Suppressor macrophage (primary cell): ENCODE measurements at regions not wholly inside any gene's neighbourhood (a gene's known extent, or its start where the extent isn't known, plus 50 kb on each side); places are given as distances from the start of the nearest gene placed in this dataset.
"Not testable (repeated sequence)": the region's sequence is repeated elsewhere in the genome, so short reads cannot be mapped to it uniquely, and the experiment has no call there.

Experiments used
- DNase-seq, 4 experiments: peaks; one replicate each; pipeline ENCODE4 v3.0.0-alpha.2; 2020 to 2022

- no peak for DNase-seq
Measured at GRCh38 chr2:75381032-75381431, 179.7 kb downstream of the EVA1A start.

DNA sequence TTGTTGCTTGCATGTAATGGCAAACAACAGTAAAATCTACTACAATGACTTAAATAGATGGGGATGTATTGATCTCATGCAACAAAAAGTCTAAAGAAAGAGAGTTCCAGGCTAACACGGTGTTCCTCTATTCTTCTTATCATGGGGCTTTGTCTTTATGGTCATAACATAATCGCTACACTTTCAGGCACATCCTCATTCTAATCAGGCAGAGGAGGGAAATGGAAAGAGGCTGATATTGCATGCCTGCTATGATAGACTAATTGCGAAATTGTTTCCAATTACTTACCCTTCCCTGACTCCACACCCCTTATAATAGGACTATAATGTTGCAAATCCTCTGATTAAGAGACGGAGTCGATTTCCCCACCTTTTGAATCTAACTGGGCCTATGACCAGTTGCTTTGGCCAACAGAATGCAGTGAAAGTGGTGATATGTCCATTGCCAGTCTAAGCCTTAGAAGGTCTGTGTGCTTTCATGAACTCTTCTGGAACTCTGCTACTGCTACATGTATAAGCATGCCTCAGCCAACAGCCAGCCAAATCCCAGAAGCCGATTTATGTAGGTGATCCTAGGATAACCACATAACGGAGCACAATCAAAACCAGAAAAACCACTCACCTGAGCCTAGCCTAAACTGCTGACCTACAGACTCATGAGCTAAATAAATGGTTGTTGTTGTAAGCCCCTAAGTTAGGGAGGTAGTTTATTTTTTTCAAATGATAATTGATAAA lies 180.3 kb upstream of the TACR1 start:
- DNase-seq: no peak

DNA sequence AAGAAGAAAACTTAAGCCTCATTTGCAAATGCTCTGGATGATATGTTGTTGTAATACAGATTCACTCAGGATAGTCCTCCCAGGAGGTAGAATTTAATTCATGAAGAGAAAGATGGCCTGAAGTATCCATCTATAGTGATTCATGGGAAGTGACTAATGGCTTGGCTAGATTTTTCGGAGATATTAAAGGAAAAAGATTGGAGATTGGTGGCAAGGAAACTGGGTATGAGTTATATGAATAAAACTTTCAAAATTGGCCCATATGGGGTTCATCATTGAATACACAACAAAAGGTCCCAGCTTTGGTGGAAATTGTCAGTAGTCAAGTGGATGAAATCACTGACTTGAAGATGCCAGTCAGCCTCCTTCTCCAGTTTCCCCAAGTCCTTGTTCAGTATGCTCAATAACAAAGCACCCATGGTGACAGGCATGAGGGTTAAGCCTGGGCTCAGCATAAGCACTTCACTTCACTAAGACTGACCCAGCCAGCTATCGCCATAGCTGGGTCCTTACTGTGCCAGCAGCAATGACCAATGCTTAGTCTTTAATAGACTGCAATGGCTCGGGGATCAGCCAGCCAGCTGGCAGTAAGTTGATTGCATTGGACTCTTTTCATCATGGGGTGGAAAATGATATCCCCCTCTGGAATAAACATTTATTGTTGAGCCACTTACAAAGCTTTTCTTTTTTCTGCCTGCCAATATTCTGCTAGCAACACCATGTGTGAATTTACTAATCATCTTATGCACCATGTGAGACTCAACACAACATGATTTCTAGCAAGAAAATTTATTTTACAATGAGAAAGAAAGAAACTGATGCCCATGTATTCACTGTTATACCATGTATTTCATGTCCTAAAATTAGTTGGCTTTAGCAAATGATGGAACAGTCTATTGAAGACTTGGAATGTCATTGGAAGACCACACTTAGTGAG lies 176.6 kb upstream of the TACR1 start:
- DNase-seq: no peak

DNA sequence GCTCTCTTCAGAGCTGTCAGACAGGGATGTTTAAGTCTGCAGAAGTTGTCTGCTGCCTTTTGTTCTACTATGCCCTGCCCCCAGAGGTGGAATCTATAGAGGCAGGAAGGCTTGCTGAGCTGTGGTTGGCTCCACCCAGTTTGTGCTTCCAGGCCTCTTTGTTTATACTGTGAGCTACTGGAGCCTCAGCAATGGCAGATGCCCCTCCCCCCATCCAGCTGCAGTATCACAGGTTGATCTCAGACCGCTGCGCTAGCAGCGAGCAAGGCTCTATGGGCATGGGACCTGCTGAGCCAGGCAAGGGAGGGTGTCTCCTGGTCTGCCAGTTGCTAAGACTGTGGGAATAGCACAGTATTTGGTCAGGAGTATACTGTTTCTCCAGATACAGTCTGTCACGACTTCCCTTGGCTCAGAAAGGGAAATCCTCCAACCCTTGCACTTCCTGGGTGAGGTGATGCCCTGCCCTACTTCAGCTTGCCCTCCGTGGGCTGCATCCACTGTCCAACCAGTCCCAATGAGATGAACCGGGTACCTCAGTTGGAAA lies 175.2 kb upstream of the TACR1 start:
- not testable (repeated sequence) for DNase-seq

DNA sequence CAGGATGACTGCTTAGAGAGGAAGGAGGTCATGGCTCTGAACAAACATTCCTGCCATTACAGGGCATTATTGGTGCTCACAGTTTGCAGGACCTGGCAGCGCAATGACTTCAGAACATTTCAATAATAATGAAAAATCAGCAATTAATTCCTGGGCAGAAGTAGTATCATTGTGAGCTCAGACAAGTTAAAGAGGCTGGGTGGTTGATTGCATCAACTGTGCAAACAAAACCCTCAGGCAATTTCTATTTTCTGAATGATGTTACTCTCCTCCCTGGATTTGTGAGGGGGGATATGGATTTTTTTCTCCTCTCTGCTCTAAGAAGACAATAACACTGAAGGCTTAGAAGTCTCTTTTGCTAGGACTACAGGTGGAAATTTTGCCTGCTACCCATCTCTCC lies 168.1 kb upstream of the TACR1 start:
- no peak for DNase-seq

- no peak for DNase-seq
Measured at GRCh38 chr2:75361486-75361885, 162.2 kb upstream of the TACR1 start.

GRCh38 chr2:75360945-75361344 lies 161.6 kb upstream of the TACR1 start:
- DNase-seq: no peak

DNA sequence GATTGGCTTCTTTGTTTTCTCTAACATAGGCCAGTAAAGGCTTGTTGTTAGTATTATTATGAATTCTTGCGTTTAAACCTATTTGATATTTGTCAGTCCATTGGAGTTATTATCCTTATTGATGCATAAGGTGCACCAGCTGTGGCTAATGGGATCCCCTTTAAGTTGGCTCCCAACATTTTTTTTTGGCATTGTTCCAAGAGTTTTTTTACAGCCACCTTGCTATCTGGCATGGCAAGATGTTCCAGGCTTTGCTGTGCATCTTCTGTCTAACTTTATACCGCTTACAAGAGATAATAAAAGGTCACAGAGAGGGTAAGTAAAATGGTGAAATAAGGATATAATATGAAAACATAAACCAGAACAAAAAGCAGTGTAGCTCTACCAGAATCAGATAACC lies 157.5 kb upstream of the TACR1 start:
- no peak for DNase-seq

DNA sequence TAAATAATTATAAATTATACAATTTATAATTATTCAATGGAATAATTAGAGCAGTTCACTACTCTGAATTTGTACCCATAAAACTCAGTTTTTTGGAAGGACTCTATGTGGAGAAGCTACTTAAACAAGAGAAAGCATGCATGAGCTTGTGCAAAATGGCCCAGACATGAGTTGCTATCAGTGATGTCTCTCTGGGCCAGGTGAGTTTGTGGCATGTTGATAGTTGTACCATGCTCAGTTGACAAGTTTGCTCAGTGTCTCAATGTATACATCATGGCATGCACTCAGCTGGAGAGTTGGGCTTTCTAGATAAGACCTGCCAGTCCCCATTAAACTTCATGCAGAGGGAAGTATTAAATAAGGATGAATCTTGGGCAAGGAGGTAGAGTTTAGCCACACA lies 153.8 kb upstream of the TACR1 start:
- DNase-seq: no peak

DNA sequence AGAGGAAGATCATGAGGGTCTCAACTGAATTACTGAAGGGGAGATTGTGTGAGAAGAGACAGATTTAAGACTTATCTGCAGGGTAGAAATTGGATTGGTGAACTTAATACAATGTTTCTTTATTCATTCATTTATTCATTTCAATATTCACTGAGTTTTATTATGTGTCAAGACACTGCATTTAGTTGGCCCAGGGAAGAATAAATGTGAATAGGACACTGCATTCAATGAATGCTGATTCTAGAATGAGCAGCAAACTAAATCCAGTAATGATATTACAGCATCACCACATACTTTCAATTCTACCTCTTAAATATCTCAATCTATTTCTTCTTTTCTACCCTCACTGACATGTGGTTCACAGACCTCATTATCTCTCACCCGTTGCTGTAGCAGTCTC lies 149.0 kb upstream of the TACR1 start:
- DNase-seq: no peak

DNA sequence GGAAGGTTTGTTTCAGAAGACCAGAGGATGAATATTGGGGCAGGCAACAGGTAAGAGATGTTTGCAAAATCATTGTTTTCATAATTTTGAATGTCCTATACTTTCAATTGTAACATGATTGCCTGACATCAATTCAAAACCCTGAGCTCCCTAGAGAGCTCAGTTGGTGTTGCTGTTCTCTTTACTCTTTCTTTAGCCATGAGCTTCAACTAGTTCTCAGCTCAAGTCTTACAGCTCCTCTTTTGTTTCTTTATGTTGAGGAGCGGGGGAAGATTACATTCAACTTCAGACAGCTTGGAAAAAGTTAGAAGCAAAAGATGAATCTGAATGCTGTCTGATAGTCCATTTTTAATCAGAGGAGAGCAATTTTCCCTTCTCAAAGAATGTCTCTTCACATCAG lies 144.8 kb upstream of the TACR1 start:
- DNase-seq: no peak

GRCh38 chr2:75342504-75343175 lies 143.3 kb upstream of the TACR1 start:
- DNase-seq: no peak

DNA sequence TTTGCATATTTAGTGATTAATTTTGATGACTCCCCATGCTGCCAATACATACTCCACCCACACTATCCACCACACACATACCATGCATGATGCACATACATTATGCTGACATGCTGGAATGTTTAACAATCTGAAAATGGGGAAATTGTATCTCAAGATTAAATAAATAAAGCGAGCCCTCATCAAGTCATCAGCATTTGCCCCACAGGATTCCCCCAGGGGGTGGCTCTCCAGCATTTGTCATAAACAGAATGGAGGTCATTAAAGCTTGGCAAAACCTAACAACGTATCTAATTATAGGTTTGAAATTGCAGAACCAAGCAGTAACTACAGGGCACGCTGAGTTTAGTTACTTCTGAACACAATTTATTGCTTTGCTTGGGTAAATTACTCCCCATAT lies 141.2 kb upstream of the TACR1 start:
- DNase-seq: no peak

- DNase-seq: no peak
Measured at GRCh38 chr2:75338461-75338860, 139.1 kb upstream of the TACR1 start.

GRCh38 chr2:75337619-75338018 lies 138.3 kb upstream of the TACR1 start:
- DNase-seq: no peak

- no peak for DNase-seq
Measured at GRCh38 chr2:75337016-75337415, 137.7 kb upstream of the TACR1 start.

DNA sequence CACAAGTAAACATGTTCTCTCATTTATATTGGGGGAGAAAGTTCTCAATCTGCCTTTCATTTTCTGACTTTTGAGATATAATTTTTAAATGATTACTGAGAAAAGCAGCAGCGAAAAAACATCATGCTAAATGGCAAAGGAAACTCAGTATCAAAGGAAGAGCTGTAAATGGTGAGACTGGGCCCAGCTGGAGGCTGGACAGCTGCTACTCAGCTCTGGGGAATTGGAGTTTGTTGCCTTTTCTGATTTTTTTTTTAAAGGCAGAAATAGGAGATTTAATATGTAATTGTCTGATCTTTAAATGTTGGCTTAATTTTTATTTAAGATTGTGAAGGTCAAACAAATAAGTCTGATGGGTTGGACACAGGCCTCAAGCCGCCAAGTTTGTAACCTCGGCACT lies 137.1 kb upstream of the TACR1 start:
- no peak for DNase-seq

DNA sequence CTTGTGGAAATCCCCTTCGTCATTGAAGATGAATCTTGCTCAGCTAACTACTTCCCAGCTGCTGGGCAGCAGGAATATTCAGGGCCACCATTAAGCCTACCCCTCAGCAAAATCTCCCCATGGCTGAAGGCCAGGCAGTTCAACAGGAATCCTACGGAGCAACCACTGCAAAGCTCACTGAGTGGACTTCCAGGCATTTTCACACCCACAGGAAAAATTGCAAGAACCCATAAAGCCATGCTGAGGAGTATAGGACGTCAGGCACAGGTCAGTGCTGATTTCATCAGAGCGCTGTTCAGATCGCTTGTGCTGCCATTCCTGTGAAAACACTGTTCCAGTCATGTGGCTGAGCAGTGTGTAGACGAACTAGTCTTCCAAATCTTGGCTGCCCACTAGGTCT lies 134.8 kb upstream of the TACR1 start:
- no peak for DNase-seq

DNA sequence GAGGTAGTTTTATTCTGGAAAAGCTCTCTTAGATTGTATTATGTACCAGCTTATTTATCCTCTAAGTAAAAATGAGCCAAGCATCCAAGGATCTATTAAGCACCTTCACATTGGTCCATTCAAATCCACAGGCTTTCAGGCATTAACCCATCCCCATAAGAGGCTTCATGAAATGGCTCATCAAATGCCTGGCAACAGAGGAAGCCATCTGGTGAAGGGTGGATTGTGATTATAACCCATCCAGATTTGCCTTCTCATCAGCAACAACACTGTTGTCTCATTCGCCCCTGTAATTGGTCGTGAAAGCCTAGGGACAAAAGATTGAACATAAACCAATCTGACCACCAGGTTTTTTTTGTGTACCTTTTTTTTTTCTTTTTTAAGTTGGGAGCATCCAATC lies 134.3 kb upstream of the TACR1 start:
- DNase-seq: no peak

DNA sequence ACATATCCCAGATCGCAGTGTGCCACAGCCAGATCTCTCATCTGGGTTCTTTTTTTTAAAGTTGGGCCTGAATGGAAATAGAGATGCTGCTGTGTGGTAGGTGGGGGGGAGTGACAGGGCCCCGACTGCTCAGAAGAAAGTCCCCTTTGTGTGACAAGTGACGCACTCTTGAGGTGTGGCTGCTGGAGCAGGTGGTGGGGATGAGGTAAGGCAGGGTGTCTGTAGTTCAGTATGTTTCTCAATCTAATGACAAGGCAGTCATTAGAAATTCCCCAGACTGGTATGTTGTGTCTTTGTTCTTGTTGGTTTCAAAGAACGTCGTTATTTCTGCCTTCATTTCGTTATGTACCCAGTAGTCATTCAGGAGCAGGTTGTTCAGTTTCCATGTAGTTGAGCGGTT lies 128.8 kb upstream of the TACR1 start:
- DNase-seq: no peak

- DNase-seq: no peak
Measured at GRCh38 chr2:75327334-75327733, 128.0 kb upstream of the TACR1 start.

DNA sequence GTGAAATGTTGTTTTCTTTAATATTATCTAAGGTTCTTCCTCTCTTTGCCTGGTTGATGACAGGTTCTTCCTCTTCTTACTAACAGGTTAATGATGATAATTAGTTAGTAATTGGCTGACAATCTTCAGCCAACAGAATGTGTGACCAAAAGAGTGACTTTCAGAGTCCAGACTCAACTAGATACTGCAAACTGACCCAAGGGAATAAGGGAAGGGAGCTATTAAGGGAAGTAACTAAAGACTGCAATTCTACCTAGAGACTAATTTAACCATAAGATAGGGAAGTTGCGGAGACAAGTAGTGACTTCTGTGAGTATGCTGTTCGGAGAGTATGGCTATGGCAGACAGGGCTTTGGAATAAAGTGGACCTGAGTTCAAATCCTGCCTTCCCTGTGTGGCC lies 127.3 kb upstream of the TACR1 start:
- peak in 1 of 4 experiments; percentile 1 for DNase-seq

DNA sequence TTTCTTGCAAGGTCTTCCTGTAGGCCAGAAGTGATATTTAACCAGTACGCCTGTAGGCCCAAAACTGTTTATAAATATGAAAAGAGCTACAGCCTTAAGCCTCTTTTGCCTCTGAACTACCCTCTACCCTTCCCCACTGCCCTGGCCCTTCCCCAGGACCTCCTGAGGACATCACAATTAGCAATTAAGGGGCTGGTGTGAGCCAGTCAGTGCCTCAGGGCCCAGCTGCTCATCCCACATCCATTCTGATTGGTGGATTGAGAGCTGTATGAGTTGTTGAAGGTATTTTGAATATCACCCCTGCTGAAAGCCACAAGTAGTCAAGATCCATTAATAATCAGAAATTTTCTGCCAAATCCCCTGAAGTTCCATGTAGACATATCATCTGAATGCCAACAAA lies 126.3 kb upstream of the TACR1 start:
- DNase-seq: no peak
